Hematopoietic multipotent progenitor cell treated with erythropoietin and hydrocortisone succinate and interleukin-3 and kit ligand, for 4 days (in vitro differentiated cells): ENCODE measurements at regions not wholly inside any gene's neighbourhood (a gene's known extent, or its start where the extent isn't known, plus 50 kb on each side); places are given as distances from the start of the nearest gene placed in this dataset.

Experiments used
- DNase-seq: peaks from one replicate; pipeline ENCODE4 v3.0.0-alpha.2; 2015

GRCh38 chr12:15033029-15033428, 60.2 kb downstream of the PDE6H start:
- no peak for DNase-seq

GRCh38 chr12:15033641-15034040, 60.8 kb downstream of the PDE6H start:
- DNase-seq, result no peak

- no peak for DNase-seq
These were observed 62.3 kb downstream of the PDE6H start for GRCh38 chr12:15035185-15035584.

GRCh38 chr12:15037091-15037687, 64.3 kb downstream of the PDE6H start:
- no peak for DNase-seq

- DNase-seq, result no peak
These were observed 65.3 kb downstream of the PDE6H start for GRCh38 chr12:15038137-15038536.

- DNase-seq, result no peak
These were observed 71.6 kb downstream of the PDE6H start for GRCh38 chr12:15044471-15044870.

GRCh38 chr12:15045451-15045850, 72.6 kb downstream of the PDE6H start:
- DNase-seq, result no peak

GRCh38 chr12:15047611-15048010, 74.8 kb downstream of the PDE6H start:
- DNase-seq, result no peak

GRCh38 chr12:15049461-15050153, 76.8 kb downstream of the PDE6H start:
- DNase-seq, result no peak

- DNase-seq, result peak; percentile 94
These were observed 77.8 kb downstream of the PDE6H start for GRCh38 chr12:15050659-15051058.

- DNase-seq, result no peak
These were observed 79.8 kb downstream of the PDE6H start for GRCh38 chr12:15052691-15053090.

GRCh38 chr12:15056218-15056617, 83.4 kb downstream of the PDE6H start:
- no peak for DNase-seq
